HCT116 (cell line): ENCODE measurements at regions not wholly inside any gene's neighbourhood (a gene's known extent, or its start where the extent isn't known, plus 50 kb on each side); places are given as distances from the start of the nearest gene placed in this dataset.

Source experiments
- ATAC-seq: fragments of 200-7000 bp; cut with Tn5 transposase; 2 replicates; pipeline ENCODE4 v1.9.1; 2020; ENCODE audit warnings: mild to moderate bottlenecking, moderate library complexity
- BruUV-seq: library from RNA; stranded (reverse); fragments of 400-500 nt; replicated peaks from 2 replicates; lab custom pipeline; 2021; lab: Mats Ljungman, UMichigan
- CTCF ChIA-PET: fragments of 300-600 bp; sonication (Branson Sonifier 250); formaldehyde crosslinking; loops from one replicate; lab custom pipeline; 2021; ENCODE audit warnings: antibody characterized with exemption; lab: Charles Lee
- POLR2A ChIA-PET: fragments of 300-600, 350-600 bp; sonication (Branson Sonifier 250); formaldehyde crosslinking; loops from one replicate; lab custom pipeline; 2021; ENCODE audit warnings: antibody characterized with exemption; lab: Charles Lee
- RAD21 ChIA-PET, 2 experiments: fragments of 300-600 bp; sonication (Branson Sonifier 250); formaldehyde crosslinking; loops; one replicate each; lab custom pipeline; 2023; ENCODE audit warnings: low total read pairs in 2 of 2; ENCODE audit not compliant: uncharacterized antibody in 2 of 2, unreplicated experiment in 2 of 2, low non-redundant PET in 1 of 2; lab: Charles Lee
- DNase-seq: peaks from one replicate; pipeline ENCODE4 v3.0.0-alpha.2; 2010; ENCODE audit warnings: low read depth, low spot score
- H2AFZ ChIP-seq: fragments of 200-600 bp; shearing (Covaris generic), sonication (generic); 2 replicates; pipeline ENCODE4 v1.6.1; 2017; ENCODE audit warnings: low read depth, mixed run types, mixed read lengths, antibody characterized with exemption, low read length; ENCODE audit not compliant: poor library complexity, severe bottlenecking
- H3K27ac ChIP-seq: 2 replicates; pipeline ENCODE4 v1.5.1; 2012; ENCODE audit warnings: low read depth, low read length
- H3K27me3 ChIP-seq: fragments of 200-600 bp; sonication (generic); 2 replicates; pipeline ENCODE4 v1.6.1; 2016; ENCODE audit warnings: mixed run types, low read length, mixed read lengths; ENCODE audit not compliant: insufficient read depth
- H3K36me3 ChIP-seq, 2 experiments: fragments of 200-500 bp in 1 of 2; fragments of 200-600 bp in 1 of 2; sonication (Bioruptor generic) in 1 of 2; sonication (generic) in 1 of 2; 2 replicates each; pipeline versions ENCODE4 v1.5.1 to v1.6.1; 2014 to 2016; ENCODE audit warnings: low read length in 2 of 2, inconsistent platforms in 1 of 2, mixed read lengths in 1 of 2, mixed run types in 1 of 2; ENCODE audit not compliant: insufficient read depth in 2 of 2, control insufficient read depth in 1 of 2
- H3K4me1 ChIP-seq, 2 experiments: fragments of 200-600 bp in 1 of 2; sonication (generic) in 1 of 2; 2 replicates each; pipeline versions ENCODE4 v1.5.1 to v1.6.1; 2012 to 2017; ENCODE audit warnings: low read length in 2 of 2, inconsistent platforms in 1 of 2, mild to moderate bottlenecking in 1 of 2, mixed read lengths in 1 of 2, mixed run types in 1 of 2, moderate library complexity in 1 of 2; ENCODE audit not compliant: insufficient read depth in 2 of 2, control insufficient read depth in 1 of 2
- H3K4me2 ChIP-seq: fragments of 200-600 bp; sonication (generic); 2 replicates; pipeline ENCODE4 v1.6.1; 2017; ENCODE audit warnings: mixed run types, low read length, mixed read lengths
- H3K4me3 ChIP-seq, 2 experiments: fragments of 200-600 bp in 1 of 2; sonication (generic) in 1 of 2; replicated peaks in 1 of 2; 2 replicates each; pipeline ENCODE4 v1.5.1; 2011 to 2016; ENCODE audit warnings: low read length in 2 of 2, control low read depth in 1 of 2, low read depth in 1 of 2, mild to moderate bottlenecking in 1 of 2, mixed read lengths in 1 of 2, mixed run types in 1 of 2
- H3K79me2 ChIP-seq: fragments of 200-600 bp; sonication (generic); 2 replicates; pipeline ENCODE4 v1.6.1; 2017; ENCODE audit warnings: mild to moderate bottlenecking, mixed run types, low read length, moderate library complexity, mixed read lengths; ENCODE audit not compliant: insufficient read depth
- H3K9ac ChIP-seq: fragments of 200-600 bp; sonication (generic); 2 replicates; pipeline ENCODE4 v1.6.1; 2016; ENCODE audit warnings: low read length, mixed read lengths
- H3K9me2 ChIP-seq: fragments of 200-600 bp; sonication (generic), shearing (Covaris generic); 2 replicates; pipeline ENCODE4 v1.6.1; 2017; ENCODE audit warnings: mixed run types, mild to moderate bottlenecking, moderate library complexity; ENCODE audit not compliant: insufficient read depth
- H3K9me3 ChIP-seq, 2 experiments: fragments of 200-500 bp in 1 of 2; fragments of 200-600 bp in 1 of 2; sonication (Bioruptor generic) in 1 of 2; sonication (generic) in 1 of 2; 2 replicates each; pipeline ENCODE4 v1.6.1; 2014 to 2017; ENCODE audit warnings: low read length in 2 of 2, mixed read lengths in 2 of 2, inconsistent platforms in 1 of 2, low read depth in 1 of 2, mild to moderate bottlenecking in 1 of 2, mixed run types in 1 of 2, moderate library complexity in 1 of 2; ENCODE audit not compliant: control insufficient read depth in 1 of 2, insufficient read depth in 1 of 2
- H4K20me1 ChIP-seq: fragments of 200-600 bp; sonication (generic), shearing (Covaris generic); 2 replicates; pipeline ENCODE4 v1.6.1; 2017; ENCODE audit warnings: mixed run types, mild to moderate bottlenecking, moderate library complexity; ENCODE audit not compliant: insufficient read depth
- CBX3 ChIP-seq: IDR thresholded peaks from 2 replicates; pipeline ENCODE4 v1.6.1; 2012; ENCODE audit warnings: low read depth
- EGR1 ChIP-seq: IDR thresholded peaks from 2 replicates; pipeline ENCODE4 v1.6.1; 2012; ENCODE audit warnings: low read depth
- JUND ChIP-seq: IDR thresholded peaks from 2 replicates; pipeline ENCODE4 v1.6.1; 2012
- POLR2A ChIP-seq: IDR thresholded peaks from 2 replicates; pipeline ENCODE4 v1.7.0; 2011; ENCODE audit warnings: borderline replicate concordance; ENCODE audit not compliant: insufficient read depth, insufficient read length; ENCODE audit errors: extremely low read depth
- POLR2AphosphoS5 ChIP-seq: IDR thresholded peaks from 2 replicates; pipeline ENCODE4 v1.6.1; 2011; ENCODE audit warnings: mild to moderate bottlenecking, low read depth, low read length, moderate library complexity
- SIN3A ChIP-seq: IDR thresholded peaks from 2 replicates; pipeline ENCODE4 v1.6.1; 2012; ENCODE audit warnings: low read depth
- TCF7L2 ChIP-seq: IDR thresholded peaks from 2 replicates; pipeline ENCODE4 v1.7.0; 2011; ENCODE audit warnings: borderline replicate concordance, inconsistent platforms; ENCODE audit not compliant: insufficient read depth, insufficient read length; ENCODE audit errors: extremely low read depth
- YY1 ChIP-seq: IDR thresholded peaks from 2 replicates; pipeline ENCODE4 v1.6.1; 2011; ENCODE audit warnings: low read length, low read depth, moderate library complexity, mild to moderate bottlenecking; ENCODE audit not compliant: insufficient replicate concordance; ENCODE audit errors: extremely low read depth
- intact Hi-C: fragments of 100-400 bp; cut with micrococcal nuclease; formaldehyde crosslinking; loops from 2 replicates; pipeline ENCODE4 v1.10.0; 2022
- TF ChIP-seq, protein P1 (sequence below): IDR thresholded peaks from 2 replicates; pipeline ENCODE4 v1.6.1; 2011; ENCODE audit warnings: mild to moderate bottlenecking, low read length, moderate library complexity; ENCODE audit not compliant: insufficient replicate concordance; ENCODE audit errors: extremely low read depth

DNA sequence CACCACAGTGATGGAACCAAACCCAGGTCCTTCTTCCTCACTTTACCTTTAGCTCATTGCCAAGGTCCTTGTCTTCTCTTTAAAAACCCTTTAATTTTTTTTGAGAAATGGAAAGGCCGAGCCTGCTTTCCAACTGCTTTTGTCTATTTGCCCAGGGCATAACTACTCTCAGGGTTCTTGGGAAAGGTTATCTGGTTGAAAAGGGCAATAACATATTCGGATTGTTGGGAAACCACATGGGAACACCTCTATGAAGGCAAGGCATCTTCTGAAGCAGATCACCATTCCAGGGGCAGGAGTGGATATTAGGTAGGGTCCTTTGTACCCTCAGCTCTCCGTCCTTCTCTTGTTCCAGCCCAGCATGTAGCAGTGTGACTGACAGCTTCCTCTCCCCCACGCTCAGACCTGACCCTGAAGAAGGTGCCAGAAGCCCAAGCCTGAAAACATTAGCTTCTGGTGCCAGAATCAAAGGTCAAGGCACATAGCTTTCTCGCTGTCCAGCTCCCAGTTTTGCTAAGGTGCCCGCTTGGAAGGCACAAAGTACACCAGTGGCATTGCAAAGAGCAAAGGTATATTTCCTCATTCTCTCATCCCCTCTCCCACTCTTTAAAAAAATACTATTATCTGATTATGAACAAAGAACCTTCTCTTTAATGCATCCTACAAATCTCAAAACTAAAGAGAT lies 123.2 kb upstream of the LINC00305 start:
- no peaks in the 10 kb centered on the region for H3K27me3 ChIP-seq
- no peaks in the 10 kb centered on the region for H3K79me2 ChIP-seq
- no peak overlapping the region for H2AFZ ChIP-seq
- H3K9ac ChIP-seq, result no peak overlapping the region
- intact Hi-C loops, result no loop called here
- no peaks in the 10 kb centered on the region for H3K9me2 ChIP-seq
- ChIA-PET POLR2A (no interaction called here), RAD21 (no interaction called here), CTCF (no interaction called here)
- no peak overlapping the region for H3K27ac ChIP-seq
- DNase-seq (no peak), ATAC-seq (no peak)
- no peak overlapping the region for H3K4me2 ChIP-seq
- H3K4me1 ChIP-seq, result no peaks in the 10 kb centered on the region
- H3K9me3 ChIP-seq, result peaks cover 9 to 16% of the 10 kb centered on the region in 2 experiments; a peak in 2 of 4 replicates
- H3K36me3 ChIP-seq, result no peaks in the 10 kb centered on the region
- no peaks in the 10 kb centered on the region for H4K20me1 ChIP-seq
- no TSS peak for BruUV-seq
- H3K4me3 ChIP-seq, result no peak overlapping the region
- TF ChIP-seq POLR2A, result no peak
- TF ChIP-seq POLR2AphosphoS5, result no peak
- TF ChIP-seq JUND, result no peak
- TF ChIP-seq, protein P1, sequence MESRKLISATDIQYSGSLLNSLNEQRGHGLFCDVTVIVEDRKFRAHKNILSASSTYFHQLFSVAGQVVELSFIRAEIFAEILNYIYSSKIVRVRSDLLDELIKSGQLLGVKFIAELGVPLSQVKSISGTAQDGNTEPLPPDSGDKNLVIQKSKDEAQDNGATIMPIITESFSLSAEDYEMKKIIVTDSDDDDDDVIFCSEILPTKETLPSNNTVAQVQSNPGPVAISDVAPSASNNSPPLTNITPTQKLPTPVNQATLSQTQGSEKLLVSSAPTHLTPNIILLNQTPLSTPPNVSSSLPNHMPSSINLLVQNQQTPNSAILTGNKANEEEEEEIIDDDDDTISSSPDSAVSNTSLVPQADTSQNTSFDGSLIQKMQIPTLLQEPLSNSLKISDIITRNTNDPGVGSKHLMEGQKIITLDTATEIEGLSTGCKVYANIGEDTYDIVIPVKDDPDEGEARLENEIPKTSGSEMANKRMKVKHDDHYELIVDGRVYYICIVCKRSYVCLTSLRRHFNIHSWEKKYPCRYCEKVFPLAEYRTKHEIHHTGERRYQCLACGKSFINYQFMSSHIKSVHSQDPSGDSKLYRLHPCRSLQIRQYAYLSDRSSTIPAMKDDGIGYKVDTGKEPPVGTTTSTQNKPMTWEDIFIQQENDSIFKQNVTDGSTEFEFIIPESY, result no peak
- TF ChIP-seq YY1, result no peak
- no peak for TF ChIP-seq TCF7L2
- TF ChIP-seq CBX3, result no peak
- TF ChIP-seq SIN3A, result no peak
- TF ChIP-seq EGR1, result no peak
